ENCODE measurements at regions not wholly inside any gene's neighbourhood (a gene's known extent, or its start where the extent isn't known, plus 50 kb on each side); places are given as distances from the start of the nearest gene placed in this dataset.

DNA sequence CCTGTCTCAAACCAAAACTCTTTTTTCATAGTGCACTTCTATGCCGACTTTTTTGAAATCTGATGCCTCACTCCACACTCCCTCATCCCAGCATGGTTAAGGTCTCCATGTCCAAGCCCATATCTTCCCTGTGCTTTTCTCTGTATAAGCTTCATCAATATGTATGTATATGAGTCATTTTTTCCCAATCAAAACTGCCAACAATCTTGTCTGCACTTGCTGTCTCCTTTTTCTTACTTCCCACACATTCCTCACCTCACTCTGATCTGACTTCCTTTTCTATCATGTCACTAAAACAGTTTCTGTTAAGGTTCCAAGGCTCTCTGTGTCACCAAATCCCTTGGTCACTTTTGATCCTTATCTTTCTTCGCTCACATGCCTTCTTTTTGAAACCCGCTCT lies 88.2 kb upstream of the GPR50 start:
- TF ChIP-seq, protein P1, sequence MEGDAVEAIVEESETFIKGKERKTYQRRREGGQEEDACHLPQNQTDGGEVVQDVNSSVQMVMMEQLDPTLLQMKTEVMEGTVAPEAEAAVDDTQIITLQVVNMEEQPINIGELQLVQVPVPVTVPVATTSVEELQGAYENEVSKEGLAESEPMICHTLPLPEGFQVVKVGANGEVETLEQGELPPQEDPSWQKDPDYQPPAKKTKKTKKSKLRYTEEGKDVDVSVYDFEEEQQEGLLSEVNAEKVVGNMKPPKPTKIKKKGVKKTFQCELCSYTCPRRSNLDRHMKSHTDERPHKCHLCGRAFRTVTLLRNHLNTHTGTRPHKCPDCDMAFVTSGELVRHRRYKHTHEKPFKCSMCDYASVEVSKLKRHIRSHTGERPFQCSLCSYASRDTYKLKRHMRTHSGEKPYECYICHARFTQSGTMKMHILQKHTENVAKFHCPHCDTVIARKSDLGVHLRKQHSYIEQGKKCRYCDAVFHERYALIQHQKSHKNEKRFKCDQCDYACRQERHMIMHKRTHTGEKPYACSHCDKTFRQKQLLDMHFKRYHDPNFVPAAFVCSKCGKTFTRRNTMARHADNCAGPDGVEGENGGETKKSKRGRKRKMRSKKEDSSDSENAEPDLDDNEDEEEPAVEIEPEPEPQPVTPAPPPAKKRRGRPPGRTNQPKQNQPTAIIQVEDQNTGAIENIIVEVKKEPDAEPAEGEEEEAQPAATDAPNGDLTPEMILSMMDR (IDR thresholded peaks at IDR 0.05): no peak
- TF ChIP-seq RAD21 (IDR thresholded peaks at IDR 0.05; ENCODE audit: low read length) (no peak), SMC3 (IDR thresholded peaks at IDR 0.05; ENCODE audit: low read depth, low read length) (no peak), TCF12 (IDR thresholded peaks at IDR 0.05) (no peak), YY1 (IDR thresholded peaks at IDR 0.05; ENCODE audit: low read depth) (no peak), CHD2 (IDR thresholded peaks at IDR 0.05; ENCODE audit: low read length, partially characterized antibody) (no peak), POLR2AphosphoS5 (IDR thresholded peaks at IDR 0.05; ENCODE audit: low read depth, low read length) (no peak), EP300 (IDR thresholded peaks at IDR 0.05; ENCODE audit: borderline replicate concordance in 1 of 2, low read depth in 1 of 2, low read length in 1 of 2) (no peak)
- TF ChIP-seq, protein P2, sequence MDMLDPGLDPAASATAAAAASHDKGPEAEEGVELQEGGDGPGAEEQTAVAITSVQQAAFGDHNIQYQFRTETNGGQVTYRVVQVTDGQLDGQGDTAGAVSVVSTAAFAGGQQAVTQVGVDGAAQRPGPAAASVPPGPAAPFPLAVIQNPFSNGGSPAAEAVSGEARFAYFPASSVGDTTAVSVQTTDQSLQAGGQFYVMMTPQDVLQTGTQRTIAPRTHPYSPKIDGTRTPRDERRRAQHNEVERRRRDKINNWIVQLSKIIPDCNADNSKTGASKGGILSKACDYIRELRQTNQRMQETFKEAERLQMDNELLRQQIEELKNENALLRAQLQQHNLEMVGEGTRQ (IDR thresholded peaks at IDR 0.05; ENCODE audit: borderline replicate concordance, low read depth, low read length): no peak
- TF ChIP-seq, protein P3, sequence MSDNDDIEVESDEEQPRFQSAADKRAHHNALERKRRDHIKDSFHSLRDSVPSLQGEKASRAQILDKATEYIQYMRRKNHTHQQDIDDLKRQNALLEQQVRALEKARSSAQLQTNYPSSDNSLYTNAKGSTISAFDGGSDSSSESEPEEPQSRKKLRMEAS (IDR thresholded peaks at IDR 0.05; ENCODE audit: low read depth): no peak
- TF ChIP-seq, protein P4, sequence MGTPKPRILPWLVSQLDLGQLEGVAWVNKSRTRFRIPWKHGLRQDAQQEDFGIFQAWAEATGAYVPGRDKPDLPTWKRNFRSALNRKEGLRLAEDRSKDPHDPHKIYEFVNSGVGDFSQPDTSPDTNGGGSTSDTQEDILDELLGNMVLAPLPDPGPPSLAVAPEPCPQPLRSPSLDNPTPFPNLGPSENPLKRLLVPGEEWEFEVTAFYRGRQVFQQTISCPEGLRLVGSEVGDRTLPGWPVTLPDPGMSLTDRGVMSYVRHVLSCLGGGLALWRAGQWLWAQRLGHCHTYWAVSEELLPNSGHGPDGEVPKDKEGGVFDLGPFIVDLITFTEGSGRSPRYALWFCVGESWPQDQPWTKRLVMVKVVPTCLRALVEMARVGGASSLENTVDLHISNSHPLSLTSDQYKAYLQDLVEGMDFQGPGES (IDR thresholded peaks at IDR 0.05; ENCODE audit: low read depth, low read length): no peak
- TF ChIP-seq, protein P5, sequence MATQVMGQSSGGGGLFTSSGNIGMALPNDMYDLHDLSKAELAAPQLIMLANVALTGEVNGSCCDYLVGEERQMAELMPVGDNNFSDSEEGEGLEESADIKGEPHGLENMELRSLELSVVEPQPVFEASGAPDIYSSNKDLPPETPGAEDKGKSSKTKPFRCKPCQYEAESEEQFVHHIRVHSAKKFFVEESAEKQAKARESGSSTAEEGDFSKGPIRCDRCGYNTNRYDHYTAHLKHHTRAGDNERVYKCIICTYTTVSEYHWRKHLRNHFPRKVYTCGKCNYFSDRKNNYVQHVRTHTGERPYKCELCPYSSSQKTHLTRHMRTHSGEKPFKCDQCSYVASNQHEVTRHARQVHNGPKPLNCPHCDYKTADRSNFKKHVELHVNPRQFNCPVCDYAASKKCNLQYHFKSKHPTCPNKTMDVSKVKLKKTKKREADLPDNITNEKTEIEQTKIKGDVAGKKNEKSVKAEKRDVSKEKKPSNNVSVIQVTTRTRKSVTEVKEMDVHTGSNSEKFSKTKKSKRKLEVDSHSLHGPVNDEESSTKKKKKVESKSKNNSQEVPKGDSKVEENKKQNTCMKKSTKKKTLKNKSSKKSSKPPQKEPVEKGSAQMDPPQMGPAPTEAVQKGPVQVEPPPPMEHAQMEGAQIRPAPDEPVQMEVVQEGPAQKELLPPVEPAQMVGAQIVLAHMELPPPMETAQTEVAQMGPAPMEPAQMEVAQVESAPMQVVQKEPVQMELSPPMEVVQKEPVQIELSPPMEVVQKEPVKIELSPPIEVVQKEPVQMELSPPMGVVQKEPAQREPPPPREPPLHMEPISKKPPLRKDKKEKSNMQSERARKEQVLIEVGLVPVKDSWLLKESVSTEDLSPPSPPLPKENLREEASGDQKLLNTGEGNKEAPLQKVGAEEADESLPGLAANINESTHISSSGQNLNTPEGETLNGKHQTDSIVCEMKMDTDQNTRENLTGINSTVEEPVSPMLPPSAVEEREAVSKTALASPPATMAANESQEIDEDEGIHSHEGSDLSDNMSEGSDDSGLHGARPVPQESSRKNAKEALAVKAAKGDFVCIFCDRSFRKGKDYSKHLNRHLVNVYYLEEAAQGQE (IDR thresholded peaks at IDR 0.05; ENCODE audit: low read depth, low read length): no peak
- TF ChIP-seq, protein P6, sequence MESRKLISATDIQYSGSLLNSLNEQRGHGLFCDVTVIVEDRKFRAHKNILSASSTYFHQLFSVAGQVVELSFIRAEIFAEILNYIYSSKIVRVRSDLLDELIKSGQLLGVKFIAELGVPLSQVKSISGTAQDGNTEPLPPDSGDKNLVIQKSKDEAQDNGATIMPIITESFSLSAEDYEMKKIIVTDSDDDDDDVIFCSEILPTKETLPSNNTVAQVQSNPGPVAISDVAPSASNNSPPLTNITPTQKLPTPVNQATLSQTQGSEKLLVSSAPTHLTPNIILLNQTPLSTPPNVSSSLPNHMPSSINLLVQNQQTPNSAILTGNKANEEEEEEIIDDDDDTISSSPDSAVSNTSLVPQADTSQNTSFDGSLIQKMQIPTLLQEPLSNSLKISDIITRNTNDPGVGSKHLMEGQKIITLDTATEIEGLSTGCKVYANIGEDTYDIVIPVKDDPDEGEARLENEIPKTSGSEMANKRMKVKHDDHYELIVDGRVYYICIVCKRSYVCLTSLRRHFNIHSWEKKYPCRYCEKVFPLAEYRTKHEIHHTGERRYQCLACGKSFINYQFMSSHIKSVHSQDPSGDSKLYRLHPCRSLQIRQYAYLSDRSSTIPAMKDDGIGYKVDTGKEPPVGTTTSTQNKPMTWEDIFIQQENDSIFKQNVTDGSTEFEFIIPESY (IDR thresholded peaks at IDR 0.05; ENCODE audit: borderline replicate concordance, low read depth): no peak

Data from SK-N-SH (cell line).